A673 (cell line): ENCODE measurements at regions not wholly inside any gene's neighbourhood (a gene's known extent, or its start where the extent isn't known, plus 50 kb on each side); places are given as distances from the start of the nearest gene placed in this dataset.

Experiments used
- BruUV-seq: library from RNA; stranded (reverse); fragments of 400-500 nt; replicated peaks from 2 replicates; lab custom pipeline; 2021; lab: Mats Ljungman, UMichigan
- CTCF ChIA-PET: fragments of 300-600 bp; sonication (Branson Sonifier 250); formaldehyde crosslinking; loops from one replicate; lab custom pipeline; 2022; ENCODE audit warnings: antibody characterized with exemption; lab: Charles Lee
- POLR2A ChIA-PET: fragments of 300-600 bp; sonication (Branson Sonifier 250); formaldehyde crosslinking; loops from one replicate; lab custom pipeline; 2022; ENCODE audit warnings: antibody characterized with exemption; ENCODE audit not compliant: low non-redundant PET; lab: Charles Lee
- DNase-seq: peaks from one replicate; pipeline ENCODE4 v3.0.0-alpha.2; 2015; ENCODE audit warnings: low spot score
- H3K27ac ChIP-seq: fragments of 200-600 bp; sonication (generic); 2 replicates; pipeline ENCODE4 v1.5.1; 2016; ENCODE audit warnings: mixed run types, low read depth, mild to moderate bottlenecking, mixed read lengths, antibody characterized with exemption, low read length; ENCODE audit not compliant: poor library complexity, severe bottlenecking
- H3K27me3 ChIP-seq: fragments of 200-600 bp; sonication (generic); replicated peaks from 2 replicates; pipeline ENCODE4 v1.6.1; 2017; ENCODE audit warnings: mixed run types, low read depth, mild to moderate bottlenecking, mixed read lengths, antibody characterized with exemption, low read length; ENCODE audit not compliant: insufficient read depth, poor library complexity
- H3K36me3 ChIP-seq: fragments of 200-600 bp; sonication (generic); 2 replicates; pipeline ENCODE4 v1.6.1; 2016; ENCODE audit warnings: mixed run types, mild to moderate bottlenecking, mixed read lengths, antibody characterized with exemption, low read length; ENCODE audit not compliant: insufficient read depth, poor library complexity, severe bottlenecking
- H3K4me1 ChIP-seq: fragments of 200-600 bp; sonication (generic); 2 replicates; pipeline ENCODE4 v1.6.1; 2017; ENCODE audit warnings: mixed run types, mild to moderate bottlenecking, mixed read lengths, antibody characterized with exemption, low read length; ENCODE audit not compliant: insufficient read depth, poor library complexity, severe bottlenecking
- H3K4me3 ChIP-seq: fragments of 200-600 bp; sonication (generic); 2 replicates; pipeline ENCODE4 v1.5.1; 2016; ENCODE audit warnings: low read depth, mixed run types, mild to moderate bottlenecking, mixed read lengths, low read length; ENCODE audit not compliant: poor library complexity, severe bottlenecking
- H3K9me3 ChIP-seq: fragments of 200-600 bp; sonication (generic); 2 replicates; pipeline ENCODE4 v1.6.1; 2016; ENCODE audit warnings: mixed run types, low read depth, mild to moderate bottlenecking, mixed read lengths, antibody characterized with exemption, low read length; ENCODE audit not compliant: poor library complexity, severe bottlenecking
- EZH2 ChIP-seq: fragments of 200-600 bp; sonication (generic); IDR thresholded peaks from 2 replicates; pipeline ENCODE4 v1.6.1; 2017; ENCODE audit warnings: borderline replicate concordance, low read depth, mild to moderate bottlenecking, mixed read lengths, antibody characterized with exemption, low read length; ENCODE audit not compliant: poor library complexity, severe bottlenecking
- intact Hi-C: fragments of 100-400 bp; cut with micrococcal nuclease; formaldehyde crosslinking; loops from one replicate; pipeline ENCODE4 v1.10.0; 2022; ENCODE audit not compliant: unreplicated experiment
- TF ChIP-seq, protein P1 (sequence below): fragments of 300-800, 200-600 bp; sonication (generic); conservative IDR thresholded peaks from 2 replicates; pipeline ENCODE4 v1.5.1; 2017; ENCODE audit warnings: low read depth, mild to moderate bottlenecking, antibody characterized with exemption, low read length, moderate library complexity, mixed read lengths

DNA sequence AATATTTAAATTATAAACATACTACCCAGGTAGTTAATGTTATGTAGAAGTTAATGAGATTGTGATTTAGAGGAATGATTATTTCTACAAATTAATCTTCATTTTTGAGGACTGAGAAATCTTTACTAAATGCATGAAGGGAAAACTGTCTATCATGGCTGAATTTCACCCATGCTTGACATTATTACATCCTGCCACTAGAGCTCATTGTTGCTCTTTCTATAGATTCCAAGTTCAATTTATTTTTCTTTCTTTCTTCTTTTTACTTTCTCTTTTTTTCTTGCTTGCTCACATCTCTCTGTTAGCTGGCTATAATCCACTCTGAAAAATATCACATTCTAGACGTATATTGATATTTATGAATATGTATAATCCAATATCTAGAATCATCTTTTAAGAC is 505.0 kb upstream of the KLHL1 start:
- peaks cover 18% of the 10 kb centered on the region for H3K27me3 ChIP-seq

GRCh38 chr13:70612881-70613280 is 504.6 kb upstream of the KLHL1 start:
- POLR2A ChIA-PET: no interaction called here
- no peaks in the 10 kb centered on the region for H3K36me3 ChIP-seq
- H3K27me3 ChIP-seq: peaks cover 21% of the 10 kb centered on the region
- no peak for DNase-seq
- H3K4me3 ChIP-seq: no peak overlapping the region
- intact Hi-C loops: no loop called here
- H3K4me1 ChIP-seq: no peaks in the 10 kb centered on the region
- no TSS peak for BruUV-seq
- no peaks in the 10 kb centered on the region for H3K9me3 ChIP-seq
- CTCF ChIA-PET: no interaction called here
- H3K27ac ChIP-seq: no peak overlapping the region
- TF ChIP-seq, protein P1, sequence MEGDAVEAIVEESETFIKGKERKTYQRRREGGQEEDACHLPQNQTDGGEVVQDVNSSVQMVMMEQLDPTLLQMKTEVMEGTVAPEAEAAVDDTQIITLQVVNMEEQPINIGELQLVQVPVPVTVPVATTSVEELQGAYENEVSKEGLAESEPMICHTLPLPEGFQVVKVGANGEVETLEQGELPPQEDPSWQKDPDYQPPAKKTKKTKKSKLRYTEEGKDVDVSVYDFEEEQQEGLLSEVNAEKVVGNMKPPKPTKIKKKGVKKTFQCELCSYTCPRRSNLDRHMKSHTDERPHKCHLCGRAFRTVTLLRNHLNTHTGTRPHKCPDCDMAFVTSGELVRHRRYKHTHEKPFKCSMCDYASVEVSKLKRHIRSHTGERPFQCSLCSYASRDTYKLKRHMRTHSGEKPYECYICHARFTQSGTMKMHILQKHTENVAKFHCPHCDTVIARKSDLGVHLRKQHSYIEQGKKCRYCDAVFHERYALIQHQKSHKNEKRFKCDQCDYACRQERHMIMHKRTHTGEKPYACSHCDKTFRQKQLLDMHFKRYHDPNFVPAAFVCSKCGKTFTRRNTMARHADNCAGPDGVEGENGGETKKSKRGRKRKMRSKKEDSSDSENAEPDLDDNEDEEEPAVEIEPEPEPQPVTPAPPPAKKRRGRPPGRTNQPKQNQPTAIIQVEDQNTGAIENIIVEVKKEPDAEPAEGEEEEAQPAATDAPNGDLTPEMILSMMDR: no peak
- TF ChIP-seq EZH2: no peak

More for the DNA sequence above, 505.0 kb upstream of the KLHL1 start:
- H3K27ac ChIP-seq: no peak overlapping the region
- intact Hi-C loops: no loop called here
- ChIA-PET CTCF (no interaction called here), POLR2A (no interaction called here)
- H3K4me1 ChIP-seq: no peaks in the 10 kb centered on the region
- no peaks in the 10 kb centered on the region for H3K9me3 ChIP-seq
- no peaks in the 10 kb centered on the region for H3K36me3 ChIP-seq
- DNase-seq: no peak
- BruUV-seq: no TSS peak
- no peak overlapping the region for H3K4me3 ChIP-seq
- TF ChIP-seq, protein P1: peak; percentile 36; the same call in 1 of the 2 replicates
- TF ChIP-seq EZH2: no peak

- TF ChIP-seq, protein P1: no peak
- no peak for TF ChIP-seq EZH2
- no peak overlapping the region for H3K4me3 ChIP-seq
- H3K9me3 ChIP-seq: no peaks in the 10 kb centered on the region
- H3K27ac ChIP-seq: no peak overlapping the region
- DNase-seq: no peak
- ChIA-PET POLR2A (no interaction called here), CTCF (no interaction called here)
- BruUV-seq: no TSS peak
- intact Hi-C loops: no loop called here
- no peaks in the 10 kb centered on the region for H3K4me1 ChIP-seq
- no peaks in the 10 kb centered on the region for H3K36me3 ChIP-seq
- peaks cover 7% of the 10 kb centered on the region for H3K27me3 ChIP-seq
Measured at GRCh38 chr13:70604448-70604847, 496.2 kb upstream of the KLHL1 start.
